T-cell (primary cell): ENCODE measurements at regions not wholly inside any gene's neighbourhood (a gene's known extent, or its start where the extent isn't known, plus 50 kb on each side); places are given as distances from the start of the nearest gene placed in this dataset.

Experiments used
- ATAC-seq, 4 experiments: fragments of 200-7000 bp in 3 of 4; fragments of 150-1000 bp in 1 of 4; cut with Tn5 transposase; replicated peaks in 1 of 4; 1 replicate in 3 of 4; 2 replicates in 1 of 4; pipeline ENCODE4 v1.10.0; 2021; ENCODE audit warnings: moderate library complexity in 3 of 4, mild to moderate bottlenecking in 2 of 4, moderate number of reproducible peaks in 1 of 4
- CTCF ChIA-PET, 2 donors: fragments of 300-600 bp; sonication (Branson Sonifier 250); formaldehyde crosslinking; loops; one replicate each; lab custom pipeline; 2022; ENCODE audit warnings: antibody characterized with exemption in 2 of 2; lab: Charles Lee
- POLR2A ChIA-PET, 2 donors: fragments of 300-600 bp; sonication (Branson Sonifier 250); formaldehyde crosslinking; loops; one replicate each; lab custom pipeline; 2022; ENCODE audit warnings: antibody characterized with exemption in 2 of 2; lab: Charles Lee
- DNase-seq, 35 experiments: peaks; one replicate each; pipeline versions ENCODE4 v3.0.0 to v3.0.0-alpha.2; 2013 to 2023
- H3K27ac ChIP-seq: one replicate; pipeline ENCODE4 v1.5.1; 2013; ENCODE audit warnings: low read length
- H3K27me3 ChIP-seq, 2 experiments: replicated peaks in 1 of 2; 1 replicate in 1 of 2; 2 replicates in 1 of 2; pipeline versions ENCODE4 v1.6.1 to v1.7.0; 2013; ENCODE audit warnings: low read length in 1 of 2, mixed read lengths in 1 of 2; ENCODE audit not compliant: control insufficient read depth in 2 of 2, insufficient read depth in 2 of 2; ENCODE audit errors: extremely low read depth in 1 of 2
- H3K36me3 ChIP-seq, 2 donors: 1 replicate in 1 of 2; 2 replicates in 1 of 2; pipeline versions ENCODE4 v1.6.1 to v1.7.0; 2013; ENCODE audit warnings: low read length in 1 of 2; ENCODE audit not compliant: control insufficient read depth in 2 of 2, insufficient read depth in 1 of 2; ENCODE audit errors: extremely low read depth in 1 of 2
- H3K4me1 ChIP-seq, 2 experiments: 1 replicate in 1 of 2; 2 replicates in 1 of 2; pipeline versions ENCODE4 v1.6.1 to v1.7.0; 2013; ENCODE audit warnings: low read length in 2 of 2, mixed read lengths in 1 of 2; ENCODE audit not compliant: insufficient read depth in 2 of 2, control insufficient read depth in 1 of 2; ENCODE audit errors: extremely low read depth in 1 of 2
- H3K4me3 ChIP-seq, 2 donors: 1 replicate in 1 of 2; 2 replicates in 1 of 2; pipeline versions ENCODE4 v1.5.1 to v1.7.0; 2013; ENCODE audit warnings: mild to moderate bottlenecking in 2 of 2, low read length in 1 of 2, moderate library complexity in 1 of 2; ENCODE audit not compliant: control insufficient read depth in 1 of 2; ENCODE audit errors: extremely low read depth in 1 of 2
- H3K9me3 ChIP-seq: 2 replicates; pipeline ENCODE4 v1.7.0; 2013
- H3K27ac Mint-ChIP-seq, 2 donors: one replicate each; pipeline ENCODE4 v1.8.0; 2020 to 2021; ENCODE audit warnings: mild to moderate bottlenecking in 2 of 2, mixed read lengths in 2 of 2
- H3K27me3 Mint-ChIP-seq, 2 donors: one replicate each; pipeline ENCODE4 v1.8.0; 2021 to 2022; ENCODE audit warnings: mixed read lengths in 2 of 2
- H3K36me3 Mint-ChIP-seq: one replicate; pipeline ENCODE4 v1.8.0; 2021; ENCODE audit warnings: mixed read lengths
- H3K4me1 Mint-ChIP-seq, 3 donors: one replicate each; pipeline ENCODE4 v1.8.0; 2020 to 2022; ENCODE audit warnings: mixed read lengths in 3 of 3, mild to moderate bottlenecking in 1 of 3
- H3K4me3 Mint-ChIP-seq, 3 donors: one replicate each; pipeline ENCODE4 v1.8.0; 2020 to 2022; ENCODE audit warnings: mild to moderate bottlenecking in 3 of 3, mixed read lengths in 3 of 3, moderate library complexity in 3 of 3
- H3K9me3 Mint-ChIP-seq, 3 donors: one replicate each; pipeline ENCODE4 v1.8.0; 2020 to 2022; ENCODE audit warnings: mixed read lengths in 3 of 3
- WGBS: methylation state at CpG from one replicate; pipeline ENCODE4 v1.1.5; 2013; ENCODE audit warnings: missing lambda C conversion rate; ENCODE audit not compliant: insufficient coverage; 5-methylcytosine and 5-hydroxymethylcytosine counted together

- H3K4me3 ChIP-seq: no peak overlapping the region
- no peak for DNase-seq
- Mint-ChIP-seq H3K9me3 (peaks cover 0 to 4% (median 3%) of the 10 kb centered on the region in 3 donors), H3K36me3 (no peaks in the 10 kb centered on the region), H3K27ac (no peak overlapping the region), H3K4me3 (no peak overlapping the region), H3K4me1 (no peaks in the 10 kb centered on the region), H3K27me3 (no peaks in the 10 kb centered on the region)
- H3K27ac ChIP-seq: no peak overlapping the region
- CTCF ChIA-PET: no interaction called here
- no peak for ATAC-seq
- 50% methylated on average over 1 of the region's 3 CpGs for WGBS
- POLR2A ChIA-PET: no interaction called here
- no peaks in the 10 kb centered on the region for H3K27me3 ChIP-seq
- H3K4me1 ChIP-seq: no peaks in the 10 kb centered on the region
- no peaks in the 10 kb centered on the region for H3K9me3 ChIP-seq
- H3K36me3 ChIP-seq: no peaks in the 10 kb centered on the region
Measured at GRCh38 chr4:14581741-14582140, 420.5 kb upstream of the CPEB2 start.

- no peaks in the 10 kb centered on the region for H3K27me3 Mint-ChIP-seq
- DNase-seq (no peak), ATAC-seq (no peak)
- Histone ChIP-seq H3K4me1 (no peaks in the 10 kb centered on the region), H3K27me3 (no peaks in the 10 kb centered on the region), H3K9me3 (no peaks in the 10 kb centered on the region), H3K36me3 (no peaks in the 10 kb centered on the region), H3K4me3 (no peak overlapping the region), H3K27ac (no peak overlapping the region)
- WGBS: 100% methylated on average over 1 of the region's 3 CpGs
- H3K27ac Mint-ChIP-seq: no peak overlapping the region
- POLR2A ChIA-PET: no interaction called here
- CTCF ChIA-PET: no interaction called here
- H3K36me3 Mint-ChIP-seq: no peaks in the 10 kb centered on the region
- H3K9me3 Mint-ChIP-seq: peaks cover 0 to 4% (median 3%) of the 10 kb centered on the region in 3 donors
- H3K4me1 Mint-ChIP-seq: no peaks in the 10 kb centered on the region
- no peak overlapping the region for H3K4me3 Mint-ChIP-seq
Measured at GRCh38 chr4:14582677-14583076, 419.6 kb upstream of the CPEB2 start.

GRCh38 chr4:14583331-14583730, 418.9 kb upstream of the CPEB2 start:
- CTCF ChIA-PET: no interaction called here
- H3K4me3 ChIP-seq: no peak overlapping the region
- no peaks in the 10 kb centered on the region for H3K36me3 ChIP-seq
- no peaks in the 10 kb centered on the region for H3K4me1 ChIP-seq
- no peaks in the 10 kb centered on the region for H3K27me3 ChIP-seq
- H3K27me3 Mint-ChIP-seq: no peaks in the 10 kb centered on the region
- H3K4me1 Mint-ChIP-seq: no peaks in the 10 kb centered on the region
- DNase-seq (no peak), ATAC-seq (no peak)
- whole genome bisulfite sequencing: 83% methylated on average over 2 of the region's 2 CpGs
- no peaks in the 10 kb centered on the region for H3K9me3 ChIP-seq
- no peak overlapping the region for H3K27ac ChIP-seq
- POLR2A ChIA-PET: no interaction called here
- no peak overlapping the region for H3K4me3 Mint-ChIP-seq
- H3K9me3 Mint-ChIP-seq: peaks cover 0 to 4% (median 3%) of the 10 kb centered on the region in 3 donors
- no peaks in the 10 kb centered on the region for H3K36me3 Mint-ChIP-seq
- H3K27ac Mint-ChIP-seq: no peak overlapping the region

- no peak overlapping the region for H3K4me3 ChIP-seq
- Mint-ChIP-seq H3K9me3 (peaks cover 0 to 4% (median 3%) of the 10 kb centered on the region in 3 donors), H3K27me3 (no peaks in the 10 kb centered on the region), H3K36me3 (no peaks in the 10 kb centered on the region), H3K27ac (no peak overlapping the region), H3K4me1 (no peaks in the 10 kb centered on the region), H3K4me3 (no peak overlapping the region)
- H3K4me1 ChIP-seq: no peaks in the 10 kb centered on the region
- H3K36me3 ChIP-seq: no peaks in the 10 kb centered on the region
- CTCF ChIA-PET: no interaction called here
- 71% methylated on average over 1 of the region's 7 CpGs for WGBS
- no peak overlapping the region for H3K27ac ChIP-seq
- H3K27me3 ChIP-seq: no peaks in the 10 kb centered on the region
- POLR2A ChIA-PET: no interaction called here
- DNase-seq: no peak
- no peaks in the 10 kb centered on the region for H3K9me3 ChIP-seq
- no peak for ATAC-seq
Measured at GRCh38 chr4:14583752-14584151, 418.5 kb upstream of the CPEB2 start.

GRCh38 chr4:14592950-14593349, 409.3 kb upstream of the CPEB2 start:
- Mint-ChIP-seq H3K27me3 (peaks cover 0 to 4% of the 10 kb centered on the region in 2 donors), H3K36me3 (no peaks in the 10 kb centered on the region), H3K4me3 (no peak overlapping the region), H3K4me1 (no peaks in the 10 kb centered on the region), H3K9me3 (peaks cover 0 to 6% (median 0%) of the 10 kb centered on the region in 3 donors), H3K27ac (no peak overlapping the region)
- Histone ChIP-seq H3K4me3 (no peak overlapping the region), H3K36me3 (no peaks in the 10 kb centered on the region), H3K9me3 (no peaks in the 10 kb centered on the region), H3K4me1 (no peaks in the 10 kb centered on the region), H3K27ac (no peak overlapping the region), H3K27me3 (no peaks in the 10 kb centered on the region)
- ATAC-seq (no peak), DNase-seq (no peak)
- WGBS: no CpG with 5 or more reads among the region's 2 CpGs
- CTCF ChIA-PET: no interaction called here
- POLR2A ChIA-PET: no interaction called here

GRCh38 chr4:14596028-14596427, 406.3 kb upstream of the CPEB2 start:
- no peak overlapping the region for H3K27ac Mint-ChIP-seq
- Histone ChIP-seq H3K36me3 (no peaks in the 10 kb centered on the region), H3K27ac (no peak overlapping the region), H3K4me1 (no peaks in the 10 kb centered on the region), H3K4me3 (no peak overlapping the region), H3K27me3 (no peaks in the 10 kb centered on the region), H3K9me3 (no peaks in the 10 kb centered on the region)
- no peaks in the 10 kb centered on the region for H3K36me3 Mint-ChIP-seq
- H3K27me3 Mint-ChIP-seq: peaks cover 0 to 2% of the 10 kb centered on the region in 2 donors
- no peak for DNase-seq
- peaks cover 0 to 13% (median 0%) of the 10 kb centered on the region in 3 donors for H3K9me3 Mint-ChIP-seq
- POLR2A ChIA-PET: no interaction called here
- H3K4me3 Mint-ChIP-seq: no peak overlapping the region
- no peaks in the 10 kb centered on the region for H3K4me1 Mint-ChIP-seq
- no peak for ATAC-seq
- CTCF ChIA-PET: no interaction called here
- WGBS: 52% methylated on average over 2 of the region's 4 CpGs

GRCh38 chr4:14596437-14596836, 405.8 kb upstream of the CPEB2 start:
- no peaks in the 10 kb centered on the region for H3K4me1 Mint-ChIP-seq
- DNase-seq (no peak), ATAC-seq (no peak)
- Histone ChIP-seq H3K4me1 (no peaks in the 10 kb centered on the region), H3K9me3 (no peaks in the 10 kb centered on the region), H3K4me3 (no peak overlapping the region), H3K27me3 (no peaks in the 10 kb centered on the region), H3K27ac (no peak overlapping the region), H3K36me3 (no peaks in the 10 kb centered on the region)
- no peak overlapping the region for H3K4me3 Mint-ChIP-seq
- H3K27ac Mint-ChIP-seq: no peak overlapping the region
- no peaks in the 10 kb centered on the region for H3K27me3 Mint-ChIP-seq
- H3K9me3 Mint-ChIP-seq: peaks cover 0 to 14% (median 0%) of the 10 kb centered on the region in 3 donors
- no peaks in the 10 kb centered on the region for H3K36me3 Mint-ChIP-seq
- 83% methylated on average over 1 of the region's 2 CpGs for WGBS
- CTCF ChIA-PET: no interaction called here
- POLR2A ChIA-PET: no interaction called here
